Smooth muscle cell (in vitro differentiated cells): ENCODE measurements at regions not wholly inside any gene's neighbourhood (a gene's known extent, or its start where the extent isn't known, plus 50 kb on each side); places are given as distances from the start of the nearest gene placed in this dataset.

Experiments
- DNase-seq: peaks from one replicate; lab custom pipeline; 2025; ENCODE audit not compliant: unreplicated experiment; lab: John Stamatoyannopoulos, UW
- H2AFZ ChIP-seq: fragments of 200-600 bp; sonication (generic); 2 replicates; pipeline ENCODE4 v1.6.0; 2016; ENCODE audit warnings: antibody characterized with exemption, low read depth, mild to moderate bottlenecking
- H3F3A ChIP-seq: fragments of 200-600 bp; sonication (generic); 2 replicates; pipeline ENCODE4 v1.6.0; 2017; ENCODE audit warnings: antibody characterized with exemption, low read depth
- H3K27ac ChIP-seq: fragments of 200-600 bp; sonication (generic); 2 replicates; pipeline ENCODE4 v1.5.1; 2016; ENCODE audit warnings: low read depth, mild to moderate bottlenecking
- H3K27me3 ChIP-seq: fragments of 200-600 bp; sonication (generic); 2 replicates; pipeline ENCODE4 v1.6.1; 2016; ENCODE audit warnings: low read depth, mild to moderate bottlenecking
- H3K36me3 ChIP-seq: fragments of 200-600 bp; sonication (generic); 2 replicates; pipeline ENCODE4 v1.5.1; 2016; ENCODE audit warnings: low read depth
- H3K4me1 ChIP-seq: fragments of 200-600 bp; sonication (generic); 2 replicates; pipeline ENCODE4 v1.5.1; 2016; ENCODE audit warnings: low read depth
- H3K4me2 ChIP-seq: fragments of 200-600 bp; sonication (generic); 2 replicates; pipeline ENCODE4 v1.6.0; 2016; ENCODE audit warnings: mild to moderate bottlenecking
- H3K4me3 ChIP-seq: fragments of 200-600 bp; sonication (generic); 2 replicates; pipeline ENCODE4 v1.5.1; 2016; ENCODE audit warnings: mild to moderate bottlenecking
- H3K79me2 ChIP-seq: fragments of 200-600 bp; sonication (generic); 2 replicates; pipeline ENCODE4 v1.6.0; 2016; ENCODE audit warnings: low read depth, mild to moderate bottlenecking
- H3K9ac ChIP-seq: fragments of 200-600 bp; sonication (generic); 2 replicates; pipeline ENCODE4 v1.6.0; 2016; ENCODE audit warnings: low read depth
- H3K9me3 ChIP-seq: fragments of 200-600 bp; sonication (generic); replicated peaks from 2 replicates; pipeline ENCODE4 v1.5.1; 2016; ENCODE audit warnings: low read depth
- H4K20me1 ChIP-seq: fragments of 200-600 bp; sonication (generic); 2 replicates; pipeline ENCODE4 v1.6.0; 2016; ENCODE audit warnings: low read depth
- WGBS: methylation state at CpG from one replicate; pipeline ENCODE4 v1.1.7; 2016; ENCODE audit warnings: low lambda C conversion rate; 5-methylcytosine and 5-hydroxymethylcytosine counted together
- TF ChIP-seq, protein P1 (sequence below): fragments of 200-600 bp; sonication (generic); IDR thresholded peaks from 2 replicates; pipeline ENCODE4 v1.5.1; 2017; ENCODE audit warnings: borderline replicate concordance, mild to moderate bottlenecking, antibody characterized with exemption; ENCODE audit not compliant: insufficient read depth, poor library complexity, severe bottlenecking

DNA sequence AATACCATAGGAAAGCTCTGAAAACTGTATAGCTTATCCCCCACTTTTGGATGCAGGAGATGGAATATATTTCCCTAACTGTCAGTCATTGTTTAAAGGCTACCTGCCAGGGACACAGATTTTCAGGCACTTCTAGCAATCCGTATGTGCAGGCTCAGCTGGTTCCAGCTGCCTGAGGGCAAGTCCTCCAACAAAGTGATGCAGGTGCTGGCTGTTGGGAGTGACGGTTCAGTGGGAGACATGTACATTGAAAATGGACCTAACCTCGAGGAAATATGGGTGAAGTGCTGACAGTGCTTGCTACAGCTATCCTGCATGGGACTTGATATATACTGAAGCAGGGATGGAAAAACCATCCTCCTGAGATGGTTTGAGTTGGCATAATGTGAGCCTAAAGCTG, 153.1 kb upstream of the GAP43 start:
- Histone ChIP-seq H3K9me3 (no peaks in the 10 kb centered on the region), H3K9ac (no peak overlapping the region), H3K79me2 (no peaks in the 10 kb centered on the region), H3F3A (no peaks in the 10 kb centered on the region), H2AFZ (no peak overlapping the region), H3K4me3 (no peak overlapping the region), H4K20me1 (no peaks in the 10 kb centered on the region), H3K36me3 (no peaks in the 10 kb centered on the region), H3K4me1 (peaks cover 5% of the 10 kb centered on the region), H3K27ac (no peak overlapping the region), H3K27me3 (no peaks in the 10 kb centered on the region), H3K4me2 (no peak overlapping the region)
- TF ChIP-seq, protein P1, sequence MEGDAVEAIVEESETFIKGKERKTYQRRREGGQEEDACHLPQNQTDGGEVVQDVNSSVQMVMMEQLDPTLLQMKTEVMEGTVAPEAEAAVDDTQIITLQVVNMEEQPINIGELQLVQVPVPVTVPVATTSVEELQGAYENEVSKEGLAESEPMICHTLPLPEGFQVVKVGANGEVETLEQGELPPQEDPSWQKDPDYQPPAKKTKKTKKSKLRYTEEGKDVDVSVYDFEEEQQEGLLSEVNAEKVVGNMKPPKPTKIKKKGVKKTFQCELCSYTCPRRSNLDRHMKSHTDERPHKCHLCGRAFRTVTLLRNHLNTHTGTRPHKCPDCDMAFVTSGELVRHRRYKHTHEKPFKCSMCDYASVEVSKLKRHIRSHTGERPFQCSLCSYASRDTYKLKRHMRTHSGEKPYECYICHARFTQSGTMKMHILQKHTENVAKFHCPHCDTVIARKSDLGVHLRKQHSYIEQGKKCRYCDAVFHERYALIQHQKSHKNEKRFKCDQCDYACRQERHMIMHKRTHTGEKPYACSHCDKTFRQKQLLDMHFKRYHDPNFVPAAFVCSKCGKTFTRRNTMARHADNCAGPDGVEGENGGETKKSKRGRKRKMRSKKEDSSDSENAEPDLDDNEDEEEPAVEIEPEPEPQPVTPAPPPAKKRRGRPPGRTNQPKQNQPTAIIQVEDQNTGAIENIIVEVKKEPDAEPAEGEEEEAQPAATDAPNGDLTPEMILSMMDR: no peak
- DNase-seq: no peak
- 77% methylated on average over 3 of the region's 3 CpGs for WGBS

- 75% methylated on average over 9 of the region's 9 CpGs for WGBS
- no peaks in the 10 kb centered on the region for H3K79me2 ChIP-seq
- H3K27ac ChIP-seq: no peak overlapping the region
- no peak overlapping the region for H3K9ac ChIP-seq
- no peaks in the 10 kb centered on the region for H3K36me3 ChIP-seq
- no peaks in the 10 kb centered on the region for H3F3A ChIP-seq
- no peaks in the 10 kb centered on the region for H3K9me3 ChIP-seq
- H3K4me1 ChIP-seq: peaks cover 7% of the 10 kb centered on the region
- no peak for DNase-seq
- no peak overlapping the region for H3K4me3 ChIP-seq
- no peak overlapping the region for H2AFZ ChIP-seq
- H3K4me2 ChIP-seq: no peak overlapping the region
- no peaks in the 10 kb centered on the region for H4K20me1 ChIP-seq
- H3K27me3 ChIP-seq: no peaks in the 10 kb centered on the region
- TF ChIP-seq, protein P1: no peak
Measured at GRCh38 chr3:115475178-115476041, 147.9 kb upstream of the GAP43 start.

GRCh38 chr3:115476472-115476871, 146.8 kb upstream of the GAP43 start:
- H3K4me1 ChIP-seq: peaks cover 7% of the 10 kb centered on the region
- TF ChIP-seq, protein P1: no peak
- no peaks in the 10 kb centered on the region for H4K20me1 ChIP-seq
- no peak overlapping the region for H3K9ac ChIP-seq
- H3K79me2 ChIP-seq: no peaks in the 10 kb centered on the region
- DNase-seq: no peak
- H3K4me3 ChIP-seq: no peak overlapping the region
- no peaks in the 10 kb centered on the region for H3K36me3 ChIP-seq
- H3K4me2 ChIP-seq: no peak overlapping the region
- no peak overlapping the region for H3K27ac ChIP-seq
- H2AFZ ChIP-seq: no peak overlapping the region
- H3K27me3 ChIP-seq: no peaks in the 10 kb centered on the region
- H3K9me3 ChIP-seq: no peaks in the 10 kb centered on the region
- H3F3A ChIP-seq: no peaks in the 10 kb centered on the region

DNA sequence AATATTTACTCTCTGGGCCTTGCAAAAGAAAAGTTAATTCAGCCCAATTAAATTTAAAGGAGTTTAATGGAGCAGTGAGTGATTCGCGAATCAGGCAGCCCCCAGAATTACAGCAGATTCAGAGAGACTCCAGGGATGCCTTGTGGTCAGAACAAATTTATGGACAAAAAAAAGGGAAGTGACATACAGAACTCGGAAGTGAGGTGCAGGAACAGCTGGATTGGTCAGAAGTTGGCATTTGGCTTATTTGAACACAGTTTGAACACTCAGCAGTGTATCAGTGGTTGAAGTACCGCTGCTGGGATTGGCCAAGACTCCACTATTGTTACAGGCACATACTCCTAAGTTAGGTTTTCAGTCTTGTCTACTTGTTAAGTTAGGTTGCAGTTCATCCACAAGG, 145.0 kb upstream of the GAP43 start:
- WGBS: 95% methylated on average over 4 of the region's 4 CpGs
- H3K4me3 ChIP-seq: no peak overlapping the region
- no peaks in the 10 kb centered on the region for H3K79me2 ChIP-seq
- H3K36me3 ChIP-seq: no peaks in the 10 kb centered on the region
- no peak overlapping the region for H3K4me2 ChIP-seq
- no peak overlapping the region for H3K27ac ChIP-seq
- TF ChIP-seq, protein P1: no peak
- H2AFZ ChIP-seq: no peak overlapping the region
- H4K20me1 ChIP-seq: no peaks in the 10 kb centered on the region
- H3K27me3 ChIP-seq: no peaks in the 10 kb centered on the region
- no peaks in the 10 kb centered on the region for H3F3A ChIP-seq
- DNase-seq: no peak
- no peak overlapping the region for H3K9ac ChIP-seq
- no peaks in the 10 kb centered on the region for H3K9me3 ChIP-seq
- peaks cover 7% of the 10 kb centered on the region for H3K4me1 ChIP-seq
